ENCODE measurements at regions not wholly inside any gene's neighbourhood (a gene's known extent, or its start where the extent isn't known, plus 50 kb on each side); places are given as distances from the start of the nearest gene placed in this dataset.

GRCh38 chrX:126393284-126393683 lies 159.3 kb downstream of the DCAF12L1 start:
- CTCF ChIA-PET, result no interaction called here
- Histone ChIP-seq H3K9me1 (replicated peaks; ENCODE audit: control insufficient read depth, extremely low read depth, insufficient read depth, low read length) (no peaks in the 10 kb centered on the region), H3K9me3 (replicated peaks; ENCODE audit: control insufficient read depth, insufficient read depth, low read length) (no peaks in the 10 kb centered on the region), H3K79me2 (ENCODE audit: control insufficient read depth, insufficient read depth, low read length) (no peaks in the 10 kb centered on the region), H2AFZ (ENCODE audit: low read depth, low read length) (no peak overlapping the region), H3K27ac (ENCODE audit: insufficient read depth, low read depth, low read length) (no peak overlapping the region), H4K20me1 (replicated peaks; ENCODE audit: control insufficient read depth, extremely low read depth, insufficient read depth, low read length) (no peaks in the 10 kb centered on the region), H3K4me3 (replicated peaks in 1 of 3; ENCODE audit: insufficient read depth in 1 of 3, low read depth in 1 of 3, low read length in 3 of 3) (no peak overlapping the region), H3K27me3 (ENCODE audit: control insufficient read depth in 2 of 2, insufficient read depth in 2 of 2, low read length in 2 of 2) (no peaks in the 10 kb centered on the region), H3K4me1 (ENCODE audit: control insufficient read depth, extremely low read depth, insufficient read depth, low read length) (no peaks in the 10 kb centered on the region), H3K9ac (replicated peaks; ENCODE audit: extremely low read depth, insufficient read depth, low read length) (no peak overlapping the region), H3K36me3 (ENCODE audit: control insufficient read depth in 2 of 2, extremely low read depth in 1 of 2, insufficient read depth in 2 of 2, low read length in 2 of 2) (no peaks in the 10 kb centered on the region), H3K4me2 (ENCODE audit: insufficient read depth, low read length) (no peak overlapping the region)
- no TSS peak for BruUV-seq (replicated peaks)
- dilution Hi-C loops (cut with MboI; ENCODE audit: extremely low pct_ligation_motif_present, low sequenced_read_pairs), result no loop called here
- POLR2A ChIA-PET, result no interaction called here
- no peak for DNase-seq (ENCODE audit: low read depth, low spot score)
- intact Hi-C loops (cut with micrococcal nuclease), result no loop called here
- TF ChIP-seq MYC (IDR thresholded peaks at IDR 0.05; ENCODE audit: low read depth, low read length), result no peak
- no peak for TF ChIP-seq MAX (IDR thresholded peaks at IDR 0.05; ENCODE audit: insufficient read depth, insufficient read length)
- TF ChIP-seq POLR2A (IDR thresholded peaks at IDR 0.05; ENCODE audit: low read depth, low read length), result no peak
- no peak for TF ChIP-seq EZH2 (IDR thresholded peaks at IDR 0.05; ENCODE audit: borderline replicate concordance, low read depth, low read length, severe bottlenecking)
- no peak for TF ChIP-seq GATA2 (IDR thresholded peaks at IDR 0.05; ENCODE audit: insufficient read depth, insufficient read length, low read depth, low read length)
- TF ChIP-seq JUN (IDR thresholded peaks at IDR 0.05; ENCODE audit: borderline replicate concordance, insufficient read depth, insufficient read length, low read depth), result no peak
- TF ChIP-seq, protein P1, sequence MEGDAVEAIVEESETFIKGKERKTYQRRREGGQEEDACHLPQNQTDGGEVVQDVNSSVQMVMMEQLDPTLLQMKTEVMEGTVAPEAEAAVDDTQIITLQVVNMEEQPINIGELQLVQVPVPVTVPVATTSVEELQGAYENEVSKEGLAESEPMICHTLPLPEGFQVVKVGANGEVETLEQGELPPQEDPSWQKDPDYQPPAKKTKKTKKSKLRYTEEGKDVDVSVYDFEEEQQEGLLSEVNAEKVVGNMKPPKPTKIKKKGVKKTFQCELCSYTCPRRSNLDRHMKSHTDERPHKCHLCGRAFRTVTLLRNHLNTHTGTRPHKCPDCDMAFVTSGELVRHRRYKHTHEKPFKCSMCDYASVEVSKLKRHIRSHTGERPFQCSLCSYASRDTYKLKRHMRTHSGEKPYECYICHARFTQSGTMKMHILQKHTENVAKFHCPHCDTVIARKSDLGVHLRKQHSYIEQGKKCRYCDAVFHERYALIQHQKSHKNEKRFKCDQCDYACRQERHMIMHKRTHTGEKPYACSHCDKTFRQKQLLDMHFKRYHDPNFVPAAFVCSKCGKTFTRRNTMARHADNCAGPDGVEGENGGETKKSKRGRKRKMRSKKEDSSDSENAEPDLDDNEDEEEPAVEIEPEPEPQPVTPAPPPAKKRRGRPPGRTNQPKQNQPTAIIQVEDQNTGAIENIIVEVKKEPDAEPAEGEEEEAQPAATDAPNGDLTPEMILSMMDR (IDR thresholded peaks at IDR 0.05; ENCODE audit: extremely low read depth in 1 of 2, insufficient read depth in 1 of 2, low read depth in 1 of 2, low read length in 2 of 2), result no peak
- no peak for TF ChIP-seq POLR2AphosphoS5 (IDR thresholded peaks at IDR 0.05; ENCODE audit: insufficient read depth, low read depth, low read length)
- TF ChIP-seq FOS (IDR thresholded peaks at IDR 0.05; ENCODE audit: borderline replicate concordance, insufficient read depth, low read length), result no peak
- no peak for FAIRE-seq
